HG03060 (cell line): ENCODE measurements at regions not wholly inside any gene's neighbourhood (a gene's known extent, or its start where the extent isn't known, plus 50 kb on each side); places are given as distances from the start of the nearest gene placed in this dataset.
"Not testable (repeated sequence)": the region's sequence is repeated elsewhere in the genome, so short reads cannot be mapped to it uniquely, and the experiment has no call there.

Experiments used
- ATAC-seq: cut with Tn5 transposase; IDR thresholded peaks from one replicate; pipeline ENCODE4 v1.9.1; 2021; ENCODE audit warnings: low read depth, moderate number of reproducible peaks; ENCODE audit not compliant: unreplicated experiment

DNA sequence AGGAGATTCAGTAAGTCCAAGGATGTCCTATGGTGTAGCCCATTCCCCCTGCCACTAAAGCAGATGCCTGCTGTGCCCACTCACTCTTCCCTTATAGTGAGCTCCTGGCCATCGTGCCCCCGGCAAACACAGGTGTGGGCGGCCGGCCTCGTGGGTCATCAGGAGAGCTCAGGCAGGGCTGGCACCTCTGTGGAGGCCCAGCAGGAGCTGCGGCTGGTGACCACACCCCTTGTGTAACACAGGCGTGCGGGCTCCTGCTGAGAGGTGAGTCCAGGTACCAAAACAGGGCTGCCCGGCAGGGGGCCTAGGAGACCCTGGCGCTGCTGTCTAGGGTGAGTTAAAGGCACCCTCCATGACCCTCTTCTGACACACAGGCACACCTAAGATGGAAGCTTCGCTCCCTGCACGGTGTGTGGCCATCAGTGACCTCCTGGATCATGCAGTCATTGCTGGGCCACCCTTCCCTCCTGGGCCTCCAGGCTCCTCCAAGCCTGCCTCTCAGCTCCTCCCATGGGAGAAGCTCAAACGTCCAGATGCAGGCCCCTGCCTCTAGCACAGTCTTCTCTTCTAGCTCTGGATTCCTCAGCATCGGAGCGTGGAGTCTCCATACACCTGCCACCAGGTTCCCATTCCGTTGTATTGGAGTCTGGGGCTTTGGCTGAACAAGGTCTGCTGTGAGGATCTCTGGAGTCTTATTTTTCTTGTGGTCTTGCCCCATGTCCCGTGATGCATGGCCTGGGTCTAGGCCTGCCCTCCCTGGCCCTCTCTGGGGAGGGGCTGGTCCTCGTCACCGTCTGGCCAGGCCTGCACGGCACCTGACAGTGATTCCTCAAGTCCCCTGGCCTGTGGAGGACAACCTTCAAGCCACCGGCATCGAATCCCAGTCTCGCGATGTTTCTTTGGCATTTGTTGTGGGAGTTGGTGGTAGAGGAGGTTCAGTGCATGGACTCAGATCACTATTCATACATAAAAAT is 246.9 kb downstream of the ACKR3 start:
- no peak for ATAC-seq

DNA sequence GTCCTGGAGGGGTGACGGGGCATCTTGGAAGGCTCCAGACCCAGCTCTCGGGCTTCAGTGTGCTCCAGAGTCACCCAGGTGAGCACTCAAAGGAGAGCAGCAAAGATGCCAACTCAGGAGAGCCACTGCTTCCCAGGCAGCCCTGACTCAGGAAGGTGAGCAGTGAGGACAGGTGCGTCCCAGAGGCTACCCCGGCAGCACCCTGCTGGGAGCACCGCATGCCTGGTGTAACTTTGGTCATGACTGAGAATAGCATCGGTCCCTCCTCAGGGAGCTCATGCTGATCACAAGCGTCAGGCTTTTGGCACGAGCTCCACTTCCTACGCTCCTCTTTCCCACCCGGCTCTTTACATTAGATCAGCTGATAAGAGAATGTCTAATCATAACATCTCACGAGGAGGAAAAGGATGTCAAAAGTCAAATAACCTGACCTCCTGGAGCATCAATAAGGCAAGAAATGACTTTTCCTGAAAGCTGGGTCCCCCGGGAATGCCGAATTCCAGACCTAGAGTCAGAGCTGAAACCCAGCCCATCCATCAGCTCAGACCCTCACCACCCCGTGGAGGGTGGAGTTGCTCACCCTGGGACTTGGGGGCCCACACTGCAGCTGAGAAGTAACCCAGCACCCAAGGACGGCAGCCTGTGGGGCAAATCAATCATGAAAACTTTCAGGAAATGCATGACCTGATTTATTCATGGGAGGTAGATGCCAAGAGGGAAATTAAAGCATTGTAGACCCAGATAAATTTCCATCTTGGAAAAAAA is 248.8 kb downstream of the ACKR3 start:
- no peak for ATAC-seq

DNA sequence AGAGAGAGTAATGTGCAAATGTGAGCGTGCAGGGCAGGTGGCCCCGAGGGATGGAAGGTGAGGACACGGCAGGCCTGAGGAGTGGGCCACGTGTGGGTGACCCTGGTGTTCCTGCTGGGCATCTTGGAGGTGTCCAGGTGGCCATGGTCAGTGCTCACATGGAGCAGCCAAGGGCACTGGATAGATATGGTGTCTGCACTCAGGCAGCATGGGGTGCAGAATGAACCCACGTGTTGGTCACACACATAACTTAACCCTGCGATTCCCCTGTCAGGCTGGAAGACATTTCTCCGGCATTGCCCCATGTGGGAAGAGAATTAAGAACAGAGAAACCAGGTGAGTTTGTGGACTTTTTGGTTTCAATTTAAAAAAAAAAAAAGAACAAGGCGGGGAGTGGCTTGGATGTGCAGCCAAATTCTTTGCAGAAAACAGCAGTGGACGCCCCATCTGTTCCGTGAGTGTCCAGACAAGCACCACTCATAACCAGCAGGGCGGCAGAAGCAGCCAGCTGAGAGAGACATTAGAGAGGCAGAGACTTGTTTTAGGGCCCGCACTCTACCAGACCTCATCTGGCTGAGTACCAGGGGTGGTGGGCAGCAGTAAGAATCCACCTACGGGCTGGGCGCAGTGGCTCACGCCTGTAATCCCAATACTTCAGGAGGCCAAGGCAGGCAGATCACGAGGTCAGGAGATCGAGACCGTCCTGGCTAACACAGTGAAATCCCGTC is 249.8 kb downstream of the ACKR3 start:
- no peak for ATAC-seq

DNA sequence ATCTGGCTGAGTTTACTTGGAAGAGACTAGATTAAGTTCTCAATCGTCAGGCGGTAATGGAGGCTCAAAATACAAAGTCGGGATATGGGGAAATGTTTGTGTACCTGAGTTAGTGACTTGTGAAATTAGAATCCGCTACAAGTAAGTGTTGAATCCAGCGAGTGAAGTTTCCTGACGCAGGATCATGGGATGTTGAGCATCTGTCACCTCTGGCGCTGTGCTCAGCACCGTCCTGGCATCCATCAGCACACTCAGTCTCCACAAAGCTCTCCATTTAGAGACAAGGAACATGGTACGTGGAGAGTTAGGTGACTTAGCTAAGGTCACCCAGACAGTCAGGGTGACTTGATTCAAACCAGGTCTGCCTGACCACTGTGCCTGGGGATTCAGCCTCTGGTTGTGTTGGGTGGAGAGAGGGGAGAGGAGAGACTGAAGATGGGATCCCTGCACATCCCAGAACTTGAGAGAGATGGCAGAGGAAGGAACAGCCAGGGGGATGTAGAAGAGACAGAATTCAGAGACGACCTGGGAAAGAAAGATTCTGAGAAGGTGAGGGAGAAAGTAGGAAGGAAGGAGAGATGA is 251.2 kb downstream of the ACKR3 start:
- no peak for ATAC-seq

DNA sequence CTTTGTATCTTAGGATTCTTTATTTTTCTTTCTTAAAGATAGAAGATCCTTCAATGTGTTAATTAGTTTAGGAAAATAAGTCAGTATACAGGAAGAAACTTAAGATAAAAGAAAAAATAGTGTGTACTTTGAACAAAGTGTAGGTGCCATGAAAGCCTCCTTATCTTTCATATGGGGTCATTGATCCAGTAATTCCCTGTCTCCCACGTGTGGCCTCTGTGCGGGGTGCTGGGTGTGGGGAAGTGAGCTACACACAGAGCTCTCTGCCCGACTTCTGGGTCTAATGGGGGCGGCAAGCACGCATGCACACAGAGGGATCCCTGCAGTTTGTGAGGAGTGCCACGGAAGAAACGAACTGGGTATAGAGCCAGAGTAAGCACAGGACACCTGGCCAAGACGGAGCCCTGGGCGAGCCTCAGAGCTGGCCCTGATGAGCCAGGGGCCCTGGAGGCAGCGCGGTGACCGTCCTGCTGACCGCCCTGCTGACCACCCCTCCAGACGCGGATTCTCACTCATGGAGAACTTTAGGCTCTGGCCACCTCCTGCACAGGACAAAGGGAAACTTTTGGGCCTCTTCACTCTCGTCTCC is 253.5 kb downstream of the ACKR3 start:
- ATAC-seq, result no peak

DNA sequence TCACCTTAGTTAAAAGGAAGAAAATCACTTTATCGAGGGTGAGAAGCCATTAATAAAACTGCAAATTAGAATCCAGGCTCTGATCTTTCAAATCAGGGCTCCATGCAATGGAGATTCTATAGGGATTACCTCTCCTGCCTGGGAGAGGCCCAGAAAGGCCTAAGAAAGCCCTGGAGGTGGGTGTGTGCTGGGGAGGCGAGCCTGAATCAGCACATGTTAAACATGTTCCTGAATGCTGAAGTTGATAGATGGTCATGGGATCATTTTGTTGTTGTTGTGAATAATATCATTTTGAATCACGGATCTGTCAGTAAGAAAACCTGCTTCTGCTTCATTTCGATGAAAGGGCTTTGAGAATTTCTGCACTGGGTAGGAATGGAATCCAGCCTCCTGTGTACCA is 254.3 kb downstream of the ACKR3 start:
- ATAC-seq, result no peak

DNA sequence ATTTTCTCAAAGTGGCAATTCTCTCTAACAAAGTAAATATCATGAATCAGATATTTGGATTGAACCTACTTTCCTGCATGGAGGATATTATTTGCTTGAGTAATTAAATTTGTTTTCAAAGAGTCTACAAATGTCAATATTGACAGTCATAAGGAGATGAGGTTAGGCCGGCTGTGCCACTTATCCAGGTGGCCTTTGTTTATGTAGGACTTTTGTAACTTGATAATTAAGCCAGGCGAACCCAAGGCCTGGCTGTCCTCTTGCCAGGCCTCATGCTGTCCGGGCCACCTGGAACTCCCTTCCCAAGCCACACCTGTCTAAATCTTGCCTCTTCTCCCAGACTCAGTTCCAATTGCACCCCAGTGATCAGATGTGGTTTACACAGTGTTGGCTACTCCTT is 255.2 kb downstream of the ACKR3 start:
- ATAC-seq, result no peak

DNA sequence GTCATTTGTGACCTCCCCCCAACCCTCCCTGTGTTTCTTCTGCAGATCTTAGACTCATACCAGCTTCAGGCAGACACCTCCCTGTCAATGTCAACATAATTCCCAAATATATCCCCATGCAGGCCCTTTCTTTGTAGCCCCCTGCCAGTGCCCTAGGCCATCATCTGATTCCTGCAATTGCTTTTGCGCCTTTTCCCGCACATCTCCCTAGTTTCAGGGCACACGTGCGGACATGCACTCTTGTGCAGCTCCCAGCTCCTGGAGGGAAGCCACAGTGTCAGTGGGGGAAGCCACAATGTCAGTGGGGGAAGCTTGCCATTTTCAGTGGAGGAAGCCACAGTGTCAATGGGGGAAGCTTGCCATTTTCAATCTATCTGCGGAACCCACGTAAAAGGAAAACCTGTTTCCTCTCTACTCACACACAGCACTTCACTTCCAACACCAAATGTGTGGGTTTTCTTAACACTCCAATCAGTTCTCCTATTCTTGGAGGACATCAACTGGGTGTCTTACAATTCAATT is 256.4 kb downstream of the ACKR3 start:
- no peak for ATAC-seq

DNA sequence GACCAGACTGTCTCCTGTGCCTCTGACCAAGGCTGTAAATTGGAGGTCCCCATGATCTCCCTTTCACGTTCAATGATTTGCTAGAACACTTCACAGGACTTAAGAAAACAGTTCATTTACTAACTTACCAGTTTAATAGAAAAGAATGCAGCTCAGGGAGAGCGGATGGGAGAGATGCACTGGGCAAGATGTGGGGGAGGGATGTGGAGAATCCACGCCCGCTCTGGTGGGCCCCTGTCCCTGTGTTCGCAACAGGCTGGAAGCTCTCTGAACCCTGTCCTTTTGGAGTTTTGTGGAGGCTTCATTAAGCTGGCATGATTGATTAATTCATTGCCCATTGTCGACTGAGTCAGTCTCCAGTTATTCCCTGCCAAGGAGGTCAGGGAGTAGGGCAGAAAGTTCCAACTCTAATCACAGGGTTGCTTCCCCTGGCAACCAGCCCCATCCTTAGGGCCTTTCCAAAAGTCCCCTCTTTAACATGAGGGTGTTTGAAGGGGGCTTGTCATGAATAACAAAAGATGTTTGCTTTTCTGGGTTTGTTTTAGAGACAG is 257.1 kb downstream of the ACKR3 start:
- ATAC-seq, result no peak

DNA sequence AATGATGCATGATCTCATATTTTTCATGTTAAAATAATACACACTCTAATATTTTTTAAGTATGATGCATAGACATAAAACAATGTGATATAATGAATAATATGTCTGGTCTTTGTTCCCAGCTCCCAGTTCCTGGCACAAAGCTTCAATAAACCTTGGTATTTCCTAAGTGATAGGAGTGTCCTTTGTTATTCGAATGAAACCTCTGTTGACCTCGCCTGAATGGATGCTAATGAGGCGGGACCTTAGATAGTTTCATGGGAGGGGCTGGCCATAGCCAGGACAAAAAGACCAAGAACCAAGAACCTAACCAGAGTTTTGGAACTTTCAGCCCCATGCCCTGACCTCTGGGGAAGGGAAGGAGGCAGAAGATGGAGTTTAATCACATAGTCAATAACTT is 257.7 kb upstream of the COPS8 start:
- ATAC-seq, result no peak

DNA sequence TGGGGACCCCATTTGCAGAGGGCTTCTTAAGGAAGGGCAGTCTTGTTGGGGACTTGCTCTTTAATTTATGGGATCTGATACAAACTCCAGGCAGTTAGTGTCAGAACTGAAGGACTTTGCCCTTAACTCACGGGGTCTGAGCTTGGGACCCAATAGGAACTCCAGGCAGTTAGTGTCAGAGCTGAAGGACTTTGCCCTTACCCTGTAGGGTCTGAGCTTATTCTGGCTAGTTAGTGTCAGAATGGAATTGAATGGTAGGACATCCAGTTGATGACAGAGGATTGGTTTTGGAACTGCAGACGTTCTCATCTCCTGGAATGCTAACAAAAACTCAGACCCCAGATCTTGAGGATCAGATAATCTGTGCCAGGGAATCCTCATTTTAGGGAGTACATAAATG is 256.9 kb upstream of the COPS8 start:
- no peak for ATAC-seq

DNA sequence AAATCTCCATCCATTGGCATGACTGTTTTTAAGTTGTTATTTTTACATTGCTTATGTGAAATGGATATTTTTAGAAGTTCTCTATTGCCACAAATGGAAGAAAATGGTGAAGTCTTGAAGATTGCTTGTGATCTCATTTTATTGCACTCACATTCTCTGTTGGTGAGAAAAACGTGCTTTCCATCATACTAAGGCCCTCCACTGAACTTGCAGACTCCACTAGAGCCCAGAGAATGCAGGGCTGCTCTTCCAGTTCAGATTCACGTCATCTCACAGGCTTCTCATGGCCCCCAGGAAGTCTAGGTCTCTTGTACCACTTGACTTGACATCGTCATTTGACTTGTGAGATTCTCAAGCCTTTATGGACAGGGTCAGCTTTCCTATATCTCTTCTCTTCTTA is 254.8 kb upstream of the COPS8 start:
- ATAC-seq, result no peak

DNA sequence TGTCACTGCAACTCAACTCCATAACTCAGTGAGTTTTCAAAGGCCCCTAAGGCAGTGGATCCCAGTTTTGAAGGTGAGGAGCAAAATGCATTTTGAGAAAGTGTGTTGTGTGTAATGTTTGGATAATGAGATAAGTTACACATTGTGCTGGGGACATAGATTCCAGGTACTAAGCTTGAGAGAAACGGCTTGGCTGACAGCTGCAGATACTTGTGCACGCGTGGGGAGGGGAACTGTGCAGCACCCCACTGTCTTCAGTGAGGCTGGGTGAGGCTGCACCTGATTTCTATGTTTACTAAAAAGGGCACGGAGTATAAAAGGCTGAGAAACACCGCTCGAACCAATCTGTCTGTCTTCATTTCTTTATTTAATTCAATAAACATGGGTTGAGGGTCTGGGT is 254.0 kb upstream of the COPS8 start:
- no peak for ATAC-seq

DNA sequence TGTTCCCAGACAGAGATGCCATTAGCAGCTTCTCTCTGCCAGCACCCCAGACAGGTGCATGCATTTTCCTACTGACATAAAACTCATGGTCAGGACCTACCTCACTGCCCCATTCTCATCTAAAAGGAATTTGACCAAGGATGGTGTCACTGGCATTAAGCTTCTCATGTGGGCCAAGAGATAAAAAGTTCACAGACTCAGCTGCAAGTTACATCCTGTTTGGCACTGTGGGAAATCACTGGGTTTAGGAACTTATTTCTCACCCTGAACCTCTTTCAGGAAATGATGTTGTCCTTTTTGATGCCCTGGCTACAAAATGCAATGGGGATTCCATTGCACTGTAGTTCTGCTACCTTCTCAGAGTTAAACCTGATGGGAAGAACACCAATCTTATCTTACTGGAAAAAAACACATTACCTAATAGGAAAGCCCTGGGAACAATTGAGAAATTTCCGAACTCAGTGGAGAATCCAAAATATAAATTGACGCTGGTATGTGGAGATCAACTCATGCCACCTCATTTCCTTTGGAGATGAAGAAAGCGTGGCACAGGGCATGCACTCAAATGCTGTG is 252.1 kb upstream of the COPS8 start:
- no peak for ATAC-seq

DNA sequence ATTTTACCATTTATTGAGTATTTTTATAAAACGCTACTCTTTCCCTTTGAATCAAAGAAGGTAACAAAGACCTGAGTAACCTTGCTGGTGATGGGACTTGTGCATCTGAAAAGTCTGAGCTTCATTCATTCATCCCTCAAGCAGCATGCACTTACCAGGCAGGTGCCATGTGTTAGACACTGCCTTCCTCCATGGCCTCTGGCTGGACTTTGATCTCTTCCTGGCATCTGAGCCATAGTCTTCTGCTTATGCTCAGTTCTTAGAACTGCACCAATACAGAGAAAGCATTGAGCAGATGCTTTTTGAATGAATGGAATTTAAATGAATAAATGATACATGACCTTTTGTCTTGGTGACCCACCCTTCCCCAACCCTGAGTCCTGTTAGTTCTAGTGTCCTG is 251.4 kb upstream of the COPS8 start:
- no peak for ATAC-seq

DNA sequence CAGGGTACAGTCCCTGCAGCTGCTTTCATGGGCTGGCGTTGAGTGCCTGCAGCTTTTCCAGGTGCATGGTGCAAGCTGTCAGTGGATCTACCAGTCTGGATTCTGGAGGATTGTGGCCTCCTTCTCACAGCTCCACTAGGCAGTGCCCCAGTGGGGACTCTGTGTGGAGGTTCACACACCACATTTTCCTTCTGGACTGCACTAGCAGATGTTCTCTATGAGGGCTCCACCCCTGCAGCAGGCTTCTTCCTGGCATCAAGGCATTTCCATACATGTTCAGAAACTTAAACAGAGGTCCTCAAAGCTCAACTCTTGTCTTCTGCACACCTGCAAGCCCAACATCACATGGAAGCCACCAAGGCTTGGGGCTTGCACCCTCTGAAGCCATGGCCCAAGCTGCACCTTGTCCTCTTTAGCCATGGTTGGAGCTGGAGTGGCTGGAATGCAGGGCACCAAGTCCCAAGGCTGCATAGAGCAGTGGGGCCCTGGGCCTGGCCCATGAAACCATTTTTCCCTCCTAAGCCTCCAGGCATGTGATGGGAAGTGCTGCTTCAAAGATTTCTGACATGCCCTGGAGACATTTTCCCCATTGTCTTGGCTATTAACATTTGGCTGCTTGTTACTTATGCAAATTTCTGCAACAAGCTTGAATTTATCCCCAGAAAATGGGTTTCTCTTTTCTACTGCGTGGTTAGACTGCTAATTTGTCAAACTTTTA is 250.2 kb upstream of the COPS8 start:
- no peak for ATAC-seq

DNA sequence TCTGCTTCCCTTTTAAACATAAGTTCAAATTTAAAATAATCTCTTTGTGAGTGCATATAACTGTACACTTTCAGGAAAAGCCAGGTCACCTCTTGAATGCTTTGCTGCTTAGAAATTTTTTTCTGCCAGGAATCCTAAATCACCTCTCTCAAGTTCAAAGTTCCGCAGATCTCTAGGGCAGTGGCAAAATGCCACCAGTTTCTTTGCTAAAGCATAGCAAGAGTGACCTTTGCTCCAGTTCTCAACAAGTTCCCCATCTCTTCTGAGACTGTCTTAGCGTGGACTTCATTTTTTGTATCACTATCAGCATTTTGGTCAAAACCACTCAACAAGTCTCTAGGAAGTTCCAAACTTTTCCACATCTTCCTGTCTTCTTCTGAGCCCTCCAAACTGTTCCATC is 249.7 kb upstream of the COPS8 start:
- ATAC-seq, result not testable (repeated sequence)

DNA sequence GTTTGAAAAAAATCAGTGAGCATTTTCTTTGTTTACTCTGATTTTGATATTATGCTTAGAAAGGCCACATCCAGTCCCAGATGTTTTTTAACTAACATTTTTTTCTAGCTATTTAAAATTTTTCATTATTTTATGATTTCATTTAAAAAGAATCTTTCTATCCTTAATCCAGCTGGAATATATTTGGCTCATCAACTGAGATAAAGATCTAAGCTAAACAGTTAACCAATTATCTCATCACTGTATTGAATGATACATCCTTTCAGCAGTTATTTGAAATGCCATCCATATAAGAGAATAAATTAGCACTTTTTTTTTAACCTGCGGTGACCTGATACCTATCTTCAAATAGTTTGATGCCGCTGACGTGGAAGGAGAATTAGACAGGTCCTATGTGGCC is 245.5 kb upstream of the COPS8 start:
- no peak for ATAC-seq

DNA sequence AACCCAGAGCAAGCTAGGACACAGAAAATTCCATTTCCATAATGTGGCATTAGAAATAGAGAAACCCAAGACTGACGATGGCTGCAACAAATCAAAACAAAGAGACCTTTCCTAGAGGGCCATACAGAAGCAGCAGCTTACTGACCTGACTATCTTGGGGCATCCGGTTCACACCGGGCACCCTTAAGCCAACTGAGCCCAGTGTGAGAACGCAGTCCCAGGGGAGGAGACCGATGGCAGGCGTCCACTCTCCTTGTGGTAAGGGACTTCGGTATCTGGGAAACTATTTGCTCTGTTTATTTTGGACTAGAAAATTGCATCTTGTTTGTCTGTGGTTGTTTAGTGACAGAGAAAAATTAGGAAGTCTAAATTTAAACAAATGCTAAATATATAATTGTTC is 244.8 kb upstream of the COPS8 start:
- no peak for ATAC-seq
